OCI-LY7 (cell line): ENCODE measurements at regions not wholly inside any gene's neighbourhood (a gene's known extent, or its start where the extent isn't known, plus 50 kb on each side); places are given as distances from the start of the nearest gene placed in this dataset.

Experiments
- EZH2phosphoT487 ChIP-seq: fragments of 200-600 bp; sonication (generic); IDR thresholded peaks from 2 replicates; pipeline ENCODE4 v1.6.1; 2018; ENCODE audit warnings: low read depth, borderline replicate concordance, mild to moderate bottlenecking, mixed run types, antibody characterized with exemption, low read length, moderate library complexity, mixed read lengths
- TF ChIP-seq, protein P1 (sequence below): fragments of 200-600 bp; sonication (generic); conservative IDR thresholded peaks from 2 replicates; pipeline ENCODE4 v1.5.1; 2014; ENCODE audit warnings: mild to moderate bottlenecking, antibody characterized with exemption, low read length, moderate library complexity, mixed read lengths

GRCh38 chr2:128602038-128602698 is 283.5 kb upstream of the HS6ST1 start:
- TF ChIP-seq, protein P1, sequence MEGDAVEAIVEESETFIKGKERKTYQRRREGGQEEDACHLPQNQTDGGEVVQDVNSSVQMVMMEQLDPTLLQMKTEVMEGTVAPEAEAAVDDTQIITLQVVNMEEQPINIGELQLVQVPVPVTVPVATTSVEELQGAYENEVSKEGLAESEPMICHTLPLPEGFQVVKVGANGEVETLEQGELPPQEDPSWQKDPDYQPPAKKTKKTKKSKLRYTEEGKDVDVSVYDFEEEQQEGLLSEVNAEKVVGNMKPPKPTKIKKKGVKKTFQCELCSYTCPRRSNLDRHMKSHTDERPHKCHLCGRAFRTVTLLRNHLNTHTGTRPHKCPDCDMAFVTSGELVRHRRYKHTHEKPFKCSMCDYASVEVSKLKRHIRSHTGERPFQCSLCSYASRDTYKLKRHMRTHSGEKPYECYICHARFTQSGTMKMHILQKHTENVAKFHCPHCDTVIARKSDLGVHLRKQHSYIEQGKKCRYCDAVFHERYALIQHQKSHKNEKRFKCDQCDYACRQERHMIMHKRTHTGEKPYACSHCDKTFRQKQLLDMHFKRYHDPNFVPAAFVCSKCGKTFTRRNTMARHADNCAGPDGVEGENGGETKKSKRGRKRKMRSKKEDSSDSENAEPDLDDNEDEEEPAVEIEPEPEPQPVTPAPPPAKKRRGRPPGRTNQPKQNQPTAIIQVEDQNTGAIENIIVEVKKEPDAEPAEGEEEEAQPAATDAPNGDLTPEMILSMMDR = no peak
- TF ChIP-seq EZH2phosphoT487 = no peak
